MM.1S (cell line): ENCODE measurements at regions not wholly inside any gene's neighbourhood (a gene's known extent, or its start where the extent isn't known, plus 50 kb on each side); places are given as distances from the start of the nearest gene placed in this dataset.

Experiments used
- CTCF ChIP-seq: fragments of 300-600 bp; sonication (generic); IDR thresholded peaks from 2 replicates; pipeline ENCODE4 v1.5.1; 2016; ENCODE audit warnings: antibody characterized with exemption, low read length, mixed read lengths
- EZH2phosphoT487 ChIP-seq: fragments of 300-600 bp; sonication (generic); IDR thresholded peaks from 2 replicates; pipeline ENCODE4 v1.6.1; 2018; ENCODE audit warnings: antibody characterized with exemption, low read length

- TF ChIP-seq EZH2phosphoT487 = no peak
- TF ChIP-seq CTCF = no peak
These were observed 323.3 kb upstream of the TNRC6C start for GRCh38 chr17:77635176-77635575.
